ENCODE measurements at regions not wholly inside any gene's neighbourhood (a gene's known extent, or its start where the extent isn't known, plus 50 kb on each side); places are given as distances from the start of the nearest gene placed in this dataset.

GRCh38 chr6:151704383-151704782 lies 103.1 kb upstream of the ESR1 start:
- no peak for TF ChIP-seq POLR2A (IDR thresholded peaks at IDR 0.05)
- TF ChIP-seq, protein P1, sequence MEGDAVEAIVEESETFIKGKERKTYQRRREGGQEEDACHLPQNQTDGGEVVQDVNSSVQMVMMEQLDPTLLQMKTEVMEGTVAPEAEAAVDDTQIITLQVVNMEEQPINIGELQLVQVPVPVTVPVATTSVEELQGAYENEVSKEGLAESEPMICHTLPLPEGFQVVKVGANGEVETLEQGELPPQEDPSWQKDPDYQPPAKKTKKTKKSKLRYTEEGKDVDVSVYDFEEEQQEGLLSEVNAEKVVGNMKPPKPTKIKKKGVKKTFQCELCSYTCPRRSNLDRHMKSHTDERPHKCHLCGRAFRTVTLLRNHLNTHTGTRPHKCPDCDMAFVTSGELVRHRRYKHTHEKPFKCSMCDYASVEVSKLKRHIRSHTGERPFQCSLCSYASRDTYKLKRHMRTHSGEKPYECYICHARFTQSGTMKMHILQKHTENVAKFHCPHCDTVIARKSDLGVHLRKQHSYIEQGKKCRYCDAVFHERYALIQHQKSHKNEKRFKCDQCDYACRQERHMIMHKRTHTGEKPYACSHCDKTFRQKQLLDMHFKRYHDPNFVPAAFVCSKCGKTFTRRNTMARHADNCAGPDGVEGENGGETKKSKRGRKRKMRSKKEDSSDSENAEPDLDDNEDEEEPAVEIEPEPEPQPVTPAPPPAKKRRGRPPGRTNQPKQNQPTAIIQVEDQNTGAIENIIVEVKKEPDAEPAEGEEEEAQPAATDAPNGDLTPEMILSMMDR (IDR thresholded peaks at IDR 0.05): no peak
- TF ChIP-seq POLR2AphosphoS5 (IDR thresholded peaks at IDR 0.05): no peak
